Middle frontal gyrus (tissue), 1 donor: ENCODE measurements at regions not wholly inside any gene's neighbourhood (a gene's known extent, or its start where the extent isn't known, plus 50 kb on each side); places are given as distances from the start of the nearest gene placed in this dataset.

Experiments used
- DNase-seq: peaks from one replicate; pipeline ENCODE4 v3.0.0-alpha.2; 2015; ENCODE audit warnings: low spot score; ENCODE audit errors: extremely low spot score

GRCh38 chr7:125399408-125399807 is 469.8 kb upstream of the POT1 start:
- no peak for DNase-seq

- no peak for DNase-seq
Measured at GRCh38 chr7:125396466-125397151, 467.0 kb upstream of the POT1 start.

- DNase-seq: no peak
Measured at GRCh38 chr7:125391921-125392320, 462.3 kb upstream of the POT1 start.

GRCh38 chr7:125390981-125391380 is 461.4 kb upstream of the POT1 start:
- DNase-seq: no peak

GRCh38 chr7:125386211-125386610 is 456.6 kb upstream of the POT1 start:
- DNase-seq: no peak

GRCh38 chr7:125383324-125383723 is 453.7 kb upstream of the POT1 start:
- no peak for DNase-seq

- no peak for DNase-seq
Measured at GRCh38 chr7:125382401-125382800, 452.8 kb upstream of the POT1 start.

GRCh38 chr7:125375942-125376341 is 446.3 kb upstream of the POT1 start:
- DNase-seq: no peak

- DNase-seq: no peak
Measured at GRCh38 chr7:125370502-125370901, 440.9 kb upstream of the POT1 start.

- DNase-seq: no peak
Measured at GRCh38 chr7:125363873-125364272, 434.2 kb upstream of the POT1 start.

- DNase-seq: no peak
Measured at GRCh38 chr7:125358551-125359167, 429.0 kb upstream of the POT1 start.

GRCh38 chr7:125357676-125358455 is 428.2 kb upstream of the POT1 start:
- no peak for DNase-seq

GRCh38 chr7:125355899-125356298 is 426.3 kb upstream of the POT1 start:
- DNase-seq: no peak

- no peak for DNase-seq
Measured at GRCh38 chr7:125347269-125347668, 417.6 kb upstream of the POT1 start.

- no peak for DNase-seq
Measured at GRCh38 chr7:125338110-125338509, 408.5 kb upstream of the POT1 start.

GRCh38 chr7:125336326-125336725 is 406.7 kb upstream of the POT1 start:
- no peak for DNase-seq

GRCh38 chr7:125326666-125327255 is 397.1 kb upstream of the POT1 start:
- no peak for DNase-seq

GRCh38 chr7:125316466-125316865 is 386.8 kb upstream of the POT1 start:
- no peak for DNase-seq

- no peak for DNase-seq
Measured at GRCh38 chr7:125299003-125299765, 369.6 kb upstream of the POT1 start.

- no peak for DNase-seq
Measured at GRCh38 chr7:125279961-125280360, 350.3 kb upstream of the POT1 start.

- no peak for DNase-seq
Measured at GRCh38 chr7:125278318-125278717, 348.7 kb upstream of the POT1 start.
